ENCODE measurements at regions not wholly inside any gene's neighbourhood (a gene's known extent, or its start where the extent isn't known, plus 50 kb on each side); places are given as distances from the start of the nearest gene placed in this dataset.

- Mint-ChIP-seq H3K27ac (no peak overlapping the region), H3K4me1 (peaks cover 13% of the 10 kb centered on the region; the same call in 2 of the 3 replicates), H3K27me3 (ENCODE audit: insufficient read depth, low read depth, poor library complexity) (no peaks in the 10 kb centered on the region), H3K9me3 (no peaks in the 10 kb centered on the region), H3K36me3 (ENCODE audit: low read depth) (no peaks in the 10 kb centered on the region), H3K4me3 (no peak overlapping the region)
- ATAC-seq (no peak), DNase-seq (ENCODE audit: low spot score) (no peak)
- H3K79me2 ChIP-seq (replicated peaks; ENCODE audit: insufficient read depth) = no peaks in the 10 kb centered on the region
- TF ChIP-seq ZNF331 (CRISPR knock-in tag; IDR thresholded peaks at IDR 0.05; ENCODE audit: low read depth) = no peak
- no peaks in the 10 kb centered on the region for H3K36me3 ChIP-seq (ENCODE audit: insufficient read depth)
- H3K4me2 ChIP-seq = no peak overlapping the region
- no peak overlapping the region for H3K27ac ChIP-seq (ENCODE audit: low read depth)
- H3K9me2 ChIP-seq (ENCODE audit: insufficient read depth) = no peaks in the 10 kb centered on the region
- no peaks in the 10 kb centered on the region for H3K27me3 ChIP-seq (ENCODE audit: insufficient read depth)
- no peak overlapping the region for H3K4me3 ChIP-seq
- no peaks in the 10 kb centered on the region for H4K20me1 ChIP-seq (replicated peaks; ENCODE audit: insufficient read depth)
- H3K4me1 ChIP-seq (ENCODE audit: insufficient read depth) = peaks cover 15% of the 10 kb centered on the region
- no peaks in the 10 kb centered on the region for H3F3A ChIP-seq (replicated peaks; ENCODE audit: low read depth)
- H2AFZ ChIP-seq = no peak overlapping the region
Observed at GRCh38 chr3:117754841-117755240, 1045.3 kb downstream of the TUSC7 start.

- Histone ChIP-seq H3K9me2 (ENCODE audit: insufficient read depth) (no peaks in the 10 kb centered on the region), H3K4me2 (no peak overlapping the region), H4K20me1 (replicated peaks; ENCODE audit: insufficient read depth) (no peaks in the 10 kb centered on the region), H3K27ac (ENCODE audit: low read depth) (no peak overlapping the region), H3K4me1 (ENCODE audit: insufficient read depth) (peaks cover 20% of the 10 kb centered on the region), H3K36me3 (ENCODE audit: insufficient read depth) (no peaks in the 10 kb centered on the region), H3K27me3 (ENCODE audit: insufficient read depth) (no peaks in the 10 kb centered on the region), H3K4me3 (no peak overlapping the region), H2AFZ (no peak overlapping the region), H3K79me2 (replicated peaks; ENCODE audit: insufficient read depth) (no peaks in the 10 kb centered on the region), H3F3A (replicated peaks; ENCODE audit: low read depth) (no peaks in the 10 kb centered on the region)
- H3K4me1 Mint-ChIP-seq = peaks cover 25% of the 10 kb centered on the region
- no peaks in the 10 kb centered on the region for H3K9me3 Mint-ChIP-seq
- ATAC-seq = peak; percentile 71
- H3K36me3 Mint-ChIP-seq (ENCODE audit: low read depth) = no peaks in the 10 kb centered on the region
- no peak overlapping the region for H3K4me3 Mint-ChIP-seq
- no peak overlapping the region for H3K27ac Mint-ChIP-seq
- H3K27me3 Mint-ChIP-seq (ENCODE audit: insufficient read depth, low read depth, poor library complexity) = no peaks in the 10 kb centered on the region
- peak; percentile 33 for DNase-seq (ENCODE audit: low spot score)
- TF ChIP-seq, protein P1, sequence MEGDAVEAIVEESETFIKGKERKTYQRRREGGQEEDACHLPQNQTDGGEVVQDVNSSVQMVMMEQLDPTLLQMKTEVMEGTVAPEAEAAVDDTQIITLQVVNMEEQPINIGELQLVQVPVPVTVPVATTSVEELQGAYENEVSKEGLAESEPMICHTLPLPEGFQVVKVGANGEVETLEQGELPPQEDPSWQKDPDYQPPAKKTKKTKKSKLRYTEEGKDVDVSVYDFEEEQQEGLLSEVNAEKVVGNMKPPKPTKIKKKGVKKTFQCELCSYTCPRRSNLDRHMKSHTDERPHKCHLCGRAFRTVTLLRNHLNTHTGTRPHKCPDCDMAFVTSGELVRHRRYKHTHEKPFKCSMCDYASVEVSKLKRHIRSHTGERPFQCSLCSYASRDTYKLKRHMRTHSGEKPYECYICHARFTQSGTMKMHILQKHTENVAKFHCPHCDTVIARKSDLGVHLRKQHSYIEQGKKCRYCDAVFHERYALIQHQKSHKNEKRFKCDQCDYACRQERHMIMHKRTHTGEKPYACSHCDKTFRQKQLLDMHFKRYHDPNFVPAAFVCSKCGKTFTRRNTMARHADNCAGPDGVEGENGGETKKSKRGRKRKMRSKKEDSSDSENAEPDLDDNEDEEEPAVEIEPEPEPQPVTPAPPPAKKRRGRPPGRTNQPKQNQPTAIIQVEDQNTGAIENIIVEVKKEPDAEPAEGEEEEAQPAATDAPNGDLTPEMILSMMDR (conservative IDR thresholded peaks at IDR 0.05; ENCODE audit: low read depth in 2 of 2) = no peak
- TF ChIP-seq ZNF331 (CRISPR knock-in tag; IDR thresholded peaks at IDR 0.05; ENCODE audit: low read depth) (no peak), EZH2 (IDR thresholded peaks at IDR 0.05; ENCODE audit: low read depth, unreplicated experiment) (no peak), ETS1 (IDR thresholded peaks at IDR 0.05) (no peak), REST (IDR thresholded peaks at IDR 0.05; ENCODE audit: unreplicated experiment) (no peak), ZNF114 (CRISPR knock-in tag; IDR thresholded peaks at IDR 0.05) (no peak), CREB1 (CRISPR knock-in tag; IDR thresholded peaks at IDR 0.05; ENCODE audit: low read depth) (no peak), POLR2AphosphoS5 (IDR thresholded peaks at IDR 0.05; ENCODE audit: low read depth) (no peak), NANOG (IDR thresholded peaks at IDR 0.05; ENCODE audit: borderline replicate concordance) (no peak)
- TF ChIP-seq, protein P2, sequence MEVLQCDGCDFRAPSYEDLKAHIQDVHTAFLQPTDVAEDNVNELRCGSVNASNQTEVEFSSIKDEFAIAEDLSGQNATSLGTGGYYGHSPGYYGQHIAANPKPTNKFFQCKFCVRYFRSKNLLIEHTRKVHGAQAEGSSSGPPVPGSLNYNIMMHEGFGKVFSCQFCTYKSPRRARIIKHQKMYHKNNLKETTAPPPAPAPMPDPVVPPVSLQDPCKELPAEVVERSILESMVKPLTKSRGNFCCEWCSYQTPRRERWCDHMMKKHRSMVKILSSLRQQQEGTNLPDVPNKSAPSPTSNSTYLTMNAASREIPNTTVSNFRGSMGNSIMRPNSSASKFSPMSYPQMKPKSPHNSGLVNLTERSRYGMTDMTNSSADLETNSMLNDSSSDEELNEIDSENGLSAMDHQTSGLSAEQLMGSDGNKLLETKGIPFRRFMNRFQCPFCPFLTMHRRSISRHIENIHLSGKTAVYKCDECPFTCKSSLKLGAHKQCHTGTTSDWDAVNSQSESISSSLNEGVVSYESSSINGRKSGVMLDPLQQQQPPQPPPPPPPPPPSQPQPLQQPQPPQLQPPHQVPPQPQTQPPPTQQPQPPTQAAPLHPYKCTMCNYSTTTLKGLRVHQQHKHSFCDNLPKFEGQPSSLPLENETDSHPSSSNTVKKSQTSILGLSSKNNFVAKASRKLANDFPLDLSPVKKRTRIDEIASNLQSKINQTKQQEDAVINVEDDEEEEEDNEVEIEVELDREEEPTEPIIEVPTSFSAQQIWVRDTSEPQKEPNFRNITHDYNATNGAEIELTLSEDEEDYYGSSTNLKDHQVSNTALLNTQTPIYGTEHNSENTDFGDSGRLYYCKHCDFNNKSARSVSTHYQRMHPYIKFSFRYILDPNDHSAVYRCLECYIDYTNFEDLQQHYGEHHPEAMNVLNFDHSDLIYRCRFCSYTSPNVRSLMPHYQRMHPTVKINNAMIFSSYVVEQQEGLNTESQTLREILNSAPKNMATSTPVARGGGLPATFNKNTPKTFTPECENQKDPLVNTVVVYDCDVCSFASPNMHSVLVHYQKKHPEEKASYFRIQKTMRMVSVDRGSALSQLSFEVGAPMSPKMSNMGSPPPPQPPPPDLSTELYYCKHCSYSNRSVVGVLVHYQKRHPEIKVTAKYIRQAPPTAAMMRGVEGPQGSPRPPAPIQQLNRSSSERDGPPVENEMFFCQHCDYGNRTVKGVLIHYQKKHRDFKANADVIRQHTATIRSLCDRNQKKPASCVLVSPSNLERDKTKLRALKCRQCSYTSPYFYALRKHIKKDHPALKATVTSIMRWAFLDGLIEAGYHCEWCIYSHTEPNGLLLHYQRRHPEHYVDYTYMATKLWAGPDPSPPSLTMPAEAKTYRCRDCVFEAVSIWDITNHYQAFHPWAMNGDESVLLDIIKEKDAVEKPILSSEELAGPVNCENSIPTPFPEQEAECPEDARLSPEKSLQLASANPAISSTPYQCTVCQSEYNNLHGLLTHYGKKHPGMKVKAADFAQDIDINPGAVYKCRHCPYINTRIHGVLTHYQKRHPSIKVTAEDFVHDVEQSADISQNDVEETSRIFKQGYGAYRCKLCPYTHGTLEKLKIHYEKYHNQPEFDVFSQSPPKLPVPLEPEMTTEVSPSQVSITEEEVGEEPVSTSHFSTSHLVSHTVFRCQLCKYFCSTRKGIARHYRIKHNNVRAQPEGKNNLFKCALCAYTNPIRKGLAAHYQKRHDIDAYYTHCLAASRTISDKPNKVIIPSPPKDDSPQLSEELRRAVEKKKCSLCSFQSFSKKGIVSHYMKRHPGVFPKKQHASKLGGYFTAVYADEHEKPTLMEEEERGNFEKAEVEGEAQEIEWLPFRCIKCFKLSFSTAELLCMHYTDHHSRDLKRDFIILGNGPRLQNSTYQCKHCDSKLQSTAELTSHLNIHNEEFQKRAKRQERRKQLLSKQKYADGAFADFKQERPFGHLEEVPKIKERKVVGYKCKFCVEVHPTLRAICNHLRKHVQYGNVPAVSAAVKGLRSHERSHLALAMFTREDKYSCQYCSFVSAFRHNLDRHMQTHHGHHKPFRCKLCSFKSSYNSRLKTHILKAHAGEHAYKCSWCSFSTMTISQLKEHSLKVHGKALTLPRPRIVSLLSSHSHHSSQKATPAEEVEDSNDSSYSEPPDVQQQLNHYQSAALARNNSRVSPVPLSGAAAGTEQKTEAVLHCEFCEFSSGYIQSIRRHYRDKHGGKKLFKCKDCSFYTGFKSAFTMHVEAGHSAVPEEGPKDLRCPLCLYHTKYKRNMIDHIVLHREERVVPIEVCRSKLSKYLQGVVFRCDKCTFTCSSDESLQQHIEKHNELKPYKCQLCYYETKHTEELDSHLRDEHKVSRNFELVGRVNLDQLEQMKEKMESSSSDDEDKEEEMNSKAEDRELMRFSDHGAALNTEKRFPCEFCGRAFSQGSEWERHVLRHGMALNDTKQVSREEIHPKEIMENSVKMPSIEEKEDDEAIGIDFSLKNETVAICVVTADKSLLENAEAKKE (CRISPR knock-in tag; IDR thresholded peaks at IDR 0.05) = no peak; the same call in 1 of the 2 replicates
Observed at GRCh38 chr3:117756563-117756962, 1047.0 kb downstream of the TUSC7 start.

Data from GM23338 (cell line).